ENCODE measurements at regions not wholly inside any gene's neighbourhood (a gene's known extent, or its start where the extent isn't known, plus 50 kb on each side); places are given as distances from the start of the nearest gene placed in this dataset.

- DNase-seq (ENCODE audit: low read depth) = no peak
These were observed 497.2 kb upstream of the ZEB2 start for GRCh38 chr2:145017149-145017548.

GRCh38 chr2:145016711-145017110, 496.8 kb upstream of the ZEB2 start:
- DNase-seq (ENCODE audit: low read depth) = no peak

GRCh38 chr2:145015561-145015960, 495.6 kb upstream of the ZEB2 start:
- DNase-seq (ENCODE audit: low read depth) = no peak

- DNase-seq (ENCODE audit: low read depth) = no peak
These were observed 492.9 kb upstream of the ZEB2 start for GRCh38 chr2:145012806-145013205.

- DNase-seq (ENCODE audit: low read depth) = peak; percentile 73
These were observed 492.3 kb upstream of the ZEB2 start for GRCh38 chr2:145012214-145012670.

GRCh38 chr2:145010635-145011034, 490.7 kb upstream of the ZEB2 start:
- DNase-seq (ENCODE audit: low read depth) = no peak

- no peak for DNase-seq (ENCODE audit: low read depth)
These were observed 488.0 kb upstream of the ZEB2 start for GRCh38 chr2:145007960-145008263.

- DNase-seq (ENCODE audit: low read depth) = peak; percentile 99
These were observed 487.4 kb upstream of the ZEB2 start for GRCh38 chr2:145007093-145007959.

- DNase-seq (ENCODE audit: low read depth) = no peak
These were observed 482.7 kb upstream of the ZEB2 start for GRCh38 chr2:145002624-145003023.

GRCh38 chr2:145000376-145000775, 480.5 kb upstream of the ZEB2 start:
- no peak for DNase-seq (ENCODE audit: low read depth)

GRCh38 chr2:144999936-145000335, 480.0 kb upstream of the ZEB2 start:
- no peak for DNase-seq (ENCODE audit: low read depth)

- no peak for DNase-seq (ENCODE audit: low read depth)
These were observed 479.4 kb upstream of the ZEB2 start for GRCh38 chr2:144999071-144999875.

- no peak for DNase-seq (ENCODE audit: low read depth)
These were observed 478.5 kb upstream of the ZEB2 start for GRCh38 chr2:144998435-144998834.

- peak; percentile 72 for DNase-seq (ENCODE audit: low read depth)
These were observed 476.4 kb upstream of the ZEB2 start for GRCh38 chr2:144996225-144996795.

- DNase-seq (ENCODE audit: low read depth) = no peak
These were observed 475.6 kb upstream of the ZEB2 start for GRCh38 chr2:144995482-144995881.

GRCh38 chr2:144990661-144991060, 470.7 kb upstream of the ZEB2 start:
- DNase-seq (ENCODE audit: low read depth) = no peak

- DNase-seq (ENCODE audit: low read depth) = no peak
These were observed 469.8 kb upstream of the ZEB2 start for GRCh38 chr2:144989579-144990270.

- no peak for DNase-seq (ENCODE audit: low read depth)
These were observed 468.7 kb upstream of the ZEB2 start for GRCh38 chr2:144988591-144988990.

GRCh38 chr2:144986691-144987090, 466.8 kb upstream of the ZEB2 start:
- DNase-seq (ENCODE audit: low read depth) = no peak

- DNase-seq (ENCODE audit: low read depth) = no peak
These were observed 464.1 kb upstream of the ZEB2 start for GRCh38 chr2:144984038-144984437.

GRCh38 chr2:144983107-144983506, 463.2 kb upstream of the ZEB2 start:
- DNase-seq (ENCODE audit: low read depth) = no peak

- DNase-seq (ENCODE audit: low read depth) = no peak
These were observed 462.6 kb upstream of the ZEB2 start for GRCh38 chr2:144982481-144982880.
